Tibial nerve (tissue), 3 donors: ENCODE measurements at regions not wholly inside any gene's neighbourhood (a gene's known extent, or its start where the extent isn't known, plus 50 kb on each side); places are given as distances from the start of the nearest gene placed in this dataset.

Source experiments
- CTCF ChIP-seq, 5 experiments: fragments of 200-600 bp in 3 of 5; fragments of 450-650 bp in 2 of 5; sonication (generic) in 3 of 5; IDR thresholded peaks; one replicate each; pipeline ENCODE4 v1.5.1; 2016 to 2019; ENCODE audit warnings: antibody characterized with exemption in 5 of 5, mild to moderate bottlenecking in 3 of 5, moderate library complexity in 2 of 5
- POLR2A ChIP-seq, 2 donors: fragments of 450-650 bp; IDR thresholded peaks; one replicate each; pipeline ENCODE4 v1.6.1; 2017; ENCODE audit warnings: antibody characterized with exemption in 2 of 2, mild to moderate bottlenecking in 2 of 2, moderate library complexity in 2 of 2

- no peak for TF ChIP-seq CTCF (IDR thresholded peaks at IDR 0.05)
- TF ChIP-seq POLR2A (IDR thresholded peaks at IDR 0.05), result no peak
Observed at GRCh38 chr1:213389061-213389581, 338.1 kb downstream of the RPS6KC1 start.
